Smooth muscle cell (in vitro differentiated cells): ENCODE measurements at regions not wholly inside any gene's neighbourhood (a gene's known extent, or its start where the extent isn't known, plus 50 kb on each side); places are given as distances from the start of the nearest gene placed in this dataset.

ENCODE experiments used
- DNase-seq: peaks from one replicate; lab custom pipeline; 2025; ENCODE audit not compliant: unreplicated experiment; lab: John Stamatoyannopoulos, UW
- H2AFZ ChIP-seq: fragments of 200-600 bp; sonication (generic); 2 replicates; pipeline ENCODE4 v1.6.0; 2016; ENCODE audit warnings: antibody characterized with exemption, low read depth, mild to moderate bottlenecking
- H3F3A ChIP-seq: fragments of 200-600 bp; sonication (generic); 2 replicates; pipeline ENCODE4 v1.6.0; 2017; ENCODE audit warnings: antibody characterized with exemption, low read depth
- H3K27ac ChIP-seq: fragments of 200-600 bp; sonication (generic); 2 replicates; pipeline ENCODE4 v1.5.1; 2016; ENCODE audit warnings: low read depth, mild to moderate bottlenecking
- H3K27me3 ChIP-seq: fragments of 200-600 bp; sonication (generic); 2 replicates; pipeline ENCODE4 v1.6.1; 2016; ENCODE audit warnings: low read depth, mild to moderate bottlenecking
- H3K36me3 ChIP-seq: fragments of 200-600 bp; sonication (generic); 2 replicates; pipeline ENCODE4 v1.5.1; 2016; ENCODE audit warnings: low read depth
- H3K4me1 ChIP-seq: fragments of 200-600 bp; sonication (generic); 2 replicates; pipeline ENCODE4 v1.5.1; 2016; ENCODE audit warnings: low read depth
- H3K4me2 ChIP-seq: fragments of 200-600 bp; sonication (generic); 2 replicates; pipeline ENCODE4 v1.6.0; 2016; ENCODE audit warnings: mild to moderate bottlenecking
- H3K4me3 ChIP-seq: fragments of 200-600 bp; sonication (generic); 2 replicates; pipeline ENCODE4 v1.5.1; 2016; ENCODE audit warnings: mild to moderate bottlenecking
- H3K79me2 ChIP-seq: fragments of 200-600 bp; sonication (generic); 2 replicates; pipeline ENCODE4 v1.6.0; 2016; ENCODE audit warnings: low read depth, mild to moderate bottlenecking
- H3K9ac ChIP-seq: fragments of 200-600 bp; sonication (generic); 2 replicates; pipeline ENCODE4 v1.6.0; 2016; ENCODE audit warnings: low read depth
- H3K9me3 ChIP-seq: fragments of 200-600 bp; sonication (generic); replicated peaks from 2 replicates; pipeline ENCODE4 v1.5.1; 2016; ENCODE audit warnings: low read depth
- H4K20me1 ChIP-seq: fragments of 200-600 bp; sonication (generic); 2 replicates; pipeline ENCODE4 v1.6.0; 2016; ENCODE audit warnings: low read depth
- CTCF ChIP-seq: fragments of 200-600 bp; sonication (generic); IDR thresholded peaks from 2 replicates; pipeline ENCODE4 v1.5.1; 2017; ENCODE audit warnings: borderline replicate concordance, mild to moderate bottlenecking, antibody characterized with exemption; ENCODE audit not compliant: insufficient read depth, poor library complexity, severe bottlenecking
- WGBS: methylation state at CpG from one replicate; pipeline ENCODE4 v1.1.7; 2016; ENCODE audit warnings: low lambda C conversion rate; 5-methylcytosine and 5-hydroxymethylcytosine counted together

DNA sequence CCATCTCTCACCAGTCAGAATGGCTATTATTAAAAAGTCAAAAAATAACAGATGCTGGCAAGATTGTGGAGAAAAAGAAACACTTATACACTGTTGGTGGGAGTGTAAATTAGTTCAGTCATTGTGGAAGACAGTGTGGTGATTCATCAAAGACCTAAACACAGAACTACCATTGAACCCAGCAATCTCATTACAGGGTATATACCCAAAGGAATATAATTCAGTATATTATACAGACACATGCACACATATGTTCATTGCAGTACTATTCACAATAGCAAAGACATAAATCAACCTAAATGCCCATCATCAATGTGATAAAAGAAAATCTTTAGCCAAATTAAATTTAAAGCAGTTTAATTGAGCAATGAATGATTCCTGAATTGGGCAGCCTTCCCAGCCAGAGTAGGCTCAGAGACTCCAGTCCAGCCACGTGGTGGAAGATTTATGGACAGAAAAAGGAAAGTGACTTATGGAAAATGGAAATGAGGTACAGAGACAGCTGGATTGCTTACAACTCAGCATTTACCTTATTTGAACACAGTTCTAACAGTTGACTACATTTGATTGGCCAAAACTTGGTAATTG lies 377.1 kb upstream of the SLC39A10 start:
- Histone ChIP-seq H3F3A (no peaks in the 10 kb centered on the region), H3K79me2 (no peaks in the 10 kb centered on the region), H3K4me2 (no peak overlapping the region), H4K20me1 (no peaks in the 10 kb centered on the region), H3K4me3 (no peak overlapping the region), H3K36me3 (no peaks in the 10 kb centered on the region), H3K9ac (no peak overlapping the region), H3K27ac (no peak overlapping the region), H3K27me3 (no peaks in the 10 kb centered on the region), H2AFZ (no peak overlapping the region), H3K9me3 (no peaks in the 10 kb centered on the region), H3K4me1 (no peaks in the 10 kb centered on the region)
- 77% methylated on average over 1 of the region's 1 CpG for WGBS
- no peak for DNase-seq
- no peak for TF ChIP-seq CTCF

DNA sequence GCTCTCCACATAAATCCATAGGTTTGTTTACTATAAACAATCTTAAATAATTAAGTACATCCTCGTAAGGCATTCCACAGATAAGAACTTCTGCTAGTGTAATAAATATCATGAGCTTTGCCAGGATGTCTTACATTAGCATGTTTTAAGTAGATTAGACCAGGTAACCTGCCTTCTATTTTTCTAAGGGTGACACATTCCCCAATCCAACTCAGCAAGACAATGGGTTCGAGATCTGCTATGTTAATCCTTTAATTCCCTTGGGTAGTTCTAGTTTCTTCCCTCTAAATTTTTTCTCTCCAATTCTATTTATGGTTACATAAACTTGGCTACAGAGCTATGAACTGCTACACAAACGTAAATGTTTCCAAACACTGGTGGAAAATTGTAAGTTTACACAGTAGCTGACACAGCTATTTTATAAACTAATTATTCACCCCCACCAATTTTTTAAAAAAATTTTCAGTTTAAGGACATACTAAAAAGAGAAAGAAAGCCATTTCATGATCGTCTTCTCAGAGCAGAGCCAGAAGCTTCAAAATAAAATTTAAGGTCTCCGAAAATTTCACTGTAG lies 386.5 kb upstream of the SLC39A10 start:
- no peak overlapping the region for H3K9ac ChIP-seq
- H3K9me3 ChIP-seq: no peaks in the 10 kb centered on the region
- no peaks in the 10 kb centered on the region for H3K79me2 ChIP-seq
- no peaks in the 10 kb centered on the region for H3K4me1 ChIP-seq
- peak overlapping the region; percentile 25 for H3K4me2 ChIP-seq
- H3K4me3 ChIP-seq: no peak overlapping the region
- H3F3A ChIP-seq: no peaks in the 10 kb centered on the region
- no peaks in the 10 kb centered on the region for H4K20me1 ChIP-seq
- DNase-seq: no peak
- 57% methylated on average over 5 of the region's 5 CpGs for WGBS
- no peak overlapping the region for H2AFZ ChIP-seq
- TF ChIP-seq CTCF: no peak
- no peak overlapping the region for H3K27ac ChIP-seq
- no peaks in the 10 kb centered on the region for H3K27me3 ChIP-seq
- H3K36me3 ChIP-seq: no peaks in the 10 kb centered on the region

GRCh38 chr2:195269220-195269619 lies 387.8 kb upstream of the SLC39A10 start:
- H2AFZ ChIP-seq: no peak overlapping the region
- H3K27me3 ChIP-seq: no peaks in the 10 kb centered on the region
- no peak overlapping the region for H3K4me2 ChIP-seq
- H3K79me2 ChIP-seq: no peaks in the 10 kb centered on the region
- H3K9ac ChIP-seq: no peak overlapping the region
- 94% methylated on average over 6 of the region's 6 CpGs for WGBS
- no peak for TF ChIP-seq CTCF
- DNase-seq: no peak
- H3K27ac ChIP-seq: no peak overlapping the region
- no peaks in the 10 kb centered on the region for H3K9me3 ChIP-seq
- no peaks in the 10 kb centered on the region for H3K36me3 ChIP-seq
- H3K4me3 ChIP-seq: no peak overlapping the region
- H3K4me1 ChIP-seq: no peaks in the 10 kb centered on the region
- no peaks in the 10 kb centered on the region for H4K20me1 ChIP-seq
- H3F3A ChIP-seq: no peaks in the 10 kb centered on the region

GRCh38 chr2:195257979-195258378 lies 399.0 kb upstream of the SLC39A10 start:
- Histone ChIP-seq H3F3A (no peaks in the 10 kb centered on the region), H3K27ac (no peak overlapping the region), H2AFZ (no peak overlapping the region), H3K36me3 (no peaks in the 10 kb centered on the region), H3K4me3 (no peak overlapping the region), H3K4me1 (no peaks in the 10 kb centered on the region), H3K27me3 (no peaks in the 10 kb centered on the region), H3K9ac (no peak overlapping the region), H4K20me1 (no peaks in the 10 kb centered on the region), H3K9me3 (peaks cover 7% of the 10 kb centered on the region), H3K4me2 (no peak overlapping the region), H3K79me2 (no peaks in the 10 kb centered on the region)
- no peak for DNase-seq
- no peak for TF ChIP-seq CTCF
- 86% methylated on average over 4 of the region's 4 CpGs for WGBS
